ENCODE measurements at regions not wholly inside any gene's neighbourhood (a gene's known extent, or its start where the extent isn't known, plus 50 kb on each side); places are given as distances from the start of the nearest gene placed in this dataset.

DNA sequence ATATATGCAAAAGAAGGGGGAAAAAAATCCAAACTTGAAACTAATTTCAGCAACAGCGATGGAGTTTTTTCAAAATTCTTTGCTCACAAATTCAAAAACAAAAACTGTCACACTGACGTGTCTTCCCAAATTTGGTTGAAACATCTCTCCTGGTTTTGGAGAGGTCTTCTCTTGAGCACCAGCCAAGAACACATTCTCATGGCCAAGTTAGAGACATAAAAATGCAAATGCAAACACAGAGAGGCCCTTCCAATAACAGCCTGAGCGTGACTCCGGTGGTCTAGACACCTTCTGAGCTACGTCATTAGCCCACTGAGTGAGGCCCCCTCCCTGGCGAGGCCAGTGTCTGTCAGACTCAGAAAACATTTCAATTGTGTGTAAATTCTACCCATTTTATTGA, 436.0 kb upstream of the PROK2 start:
- H3K56ac ChIP-seq (ENCODE audit: insufficient read length, low read depth, low read length) = no peak overlapping the region
- Mint-ChIP-seq H3K27me3 (ENCODE audit: low read depth) (peaks cover 2% of the 10 kb centered on the region), H3K27ac (peak overlapping the region in 1 of 3 experiments; percentile 50; a peak in 1 of 7 replicates), H3K36me3 (ENCODE audit: insufficient read depth in 1 of 3, low read depth in 3 of 3) (peaks cover 5 to 25% (median 15%) of the 10 kb centered on the region in 3 experiments; a peak in 6 of 7 replicates), H3K4me1 (no peaks in the 10 kb centered on the region), H3K4me3 (no peak overlapping the region), H3K9me3 (peaks cover 25 to 26% of the 10 kb centered on the region in 2 experiments)
- no peaks in the 10 kb centered on the region for H4K20me1 ChIP-seq (ENCODE audit: control insufficient read depth, insufficient read depth, insufficient read length)
- no peak overlapping the region for H2AK5ac ChIP-seq (ENCODE audit: insufficient read length, low read length)
- no peak overlapping the region for H4K91ac ChIP-seq (ENCODE audit: insufficient read length, low read depth, low read length)
- H3K14ac ChIP-seq (ENCODE audit: insufficient read depth, low read length) = no peak overlapping the region
- no peak overlapping the region for H2BK5ac ChIP-seq (ENCODE audit: insufficient read length, low read length)
- H3K27ac ChIP-seq (ENCODE audit: insufficient read length, low read depth, low read length) = no peak overlapping the region
- H3K4me2 ChIP-seq (ENCODE audit: insufficient read depth, insufficient read length, low read length) = no peak overlapping the region
- no peak overlapping the region for H3K23ac ChIP-seq (ENCODE audit: insufficient read length, low read depth, low read length)
- H3K79me2 ChIP-seq (ENCODE audit: insufficient read depth, low read length) = no peaks in the 10 kb centered on the region
- no peak for DNase-seq
- H2BK20ac ChIP-seq (ENCODE audit: low read depth, low read length, poor library complexity, severe bottlenecking) = no peak overlapping the region
- TF ChIP-seq, protein P1, sequence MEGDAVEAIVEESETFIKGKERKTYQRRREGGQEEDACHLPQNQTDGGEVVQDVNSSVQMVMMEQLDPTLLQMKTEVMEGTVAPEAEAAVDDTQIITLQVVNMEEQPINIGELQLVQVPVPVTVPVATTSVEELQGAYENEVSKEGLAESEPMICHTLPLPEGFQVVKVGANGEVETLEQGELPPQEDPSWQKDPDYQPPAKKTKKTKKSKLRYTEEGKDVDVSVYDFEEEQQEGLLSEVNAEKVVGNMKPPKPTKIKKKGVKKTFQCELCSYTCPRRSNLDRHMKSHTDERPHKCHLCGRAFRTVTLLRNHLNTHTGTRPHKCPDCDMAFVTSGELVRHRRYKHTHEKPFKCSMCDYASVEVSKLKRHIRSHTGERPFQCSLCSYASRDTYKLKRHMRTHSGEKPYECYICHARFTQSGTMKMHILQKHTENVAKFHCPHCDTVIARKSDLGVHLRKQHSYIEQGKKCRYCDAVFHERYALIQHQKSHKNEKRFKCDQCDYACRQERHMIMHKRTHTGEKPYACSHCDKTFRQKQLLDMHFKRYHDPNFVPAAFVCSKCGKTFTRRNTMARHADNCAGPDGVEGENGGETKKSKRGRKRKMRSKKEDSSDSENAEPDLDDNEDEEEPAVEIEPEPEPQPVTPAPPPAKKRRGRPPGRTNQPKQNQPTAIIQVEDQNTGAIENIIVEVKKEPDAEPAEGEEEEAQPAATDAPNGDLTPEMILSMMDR (conservative IDR thresholded peaks at IDR 0.05) = no peak
- H3K9ac ChIP-seq (ENCODE audit: extremely low read depth, insufficient read length, low read length) = no peak overlapping the region
- no peaks in the 10 kb centered on the region for H3K4me1 ChIP-seq (ENCODE audit: insufficient read depth, low read length)
- no peak overlapping the region for H4K5ac ChIP-seq (ENCODE audit: insufficient read length, low read depth, low read length)
- H3K4ac ChIP-seq (ENCODE audit: low read depth, low read length) = no peak overlapping the region
- H3T11ph ChIP-seq (ENCODE audit: low read length) = no peak overlapping the region
- H2BK15ac ChIP-seq (ENCODE audit: low read depth, low read length) = no peak overlapping the region
- H3K27me3 ChIP-seq (ENCODE audit: insufficient read depth, low read length) = no peaks in the 10 kb centered on the region
- no peak overlapping the region for H4K8ac ChIP-seq (replicated peaks; ENCODE audit: insufficient read length, low read depth, low read length)
- H3K79me1 ChIP-seq (ENCODE audit: insufficient read depth, low read depth, low read length, poor library complexity, severe bottlenecking) = no peaks in the 10 kb centered on the region
- no peak overlapping the region for H2BK120ac ChIP-seq (ENCODE audit: low read depth, low read length, poor library complexity, severe bottlenecking)
- H2AFZ ChIP-seq (ENCODE audit: low read length) = no peak overlapping the region
- WGBS (ENCODE audit: extremely low coverage, insufficient read length, low lambda C conversion rate) = no CpG with 5 or more reads among the region's 6 CpGs
- H3K23me2 ChIP-seq (ENCODE audit: insufficient read length, low read depth, low read length, poor library complexity, severe bottlenecking) = no peaks in the 10 kb centered on the region
- H2BK12ac ChIP-seq (ENCODE audit: insufficient read length, low read depth, low read length) = no peak overlapping the region
- H3K9me3 ChIP-seq (ENCODE audit: control insufficient read depth, low read depth, low read length) = peaks cover 12% of the 10 kb centered on the region
- no peak overlapping the region for H3K18ac ChIP-seq (ENCODE audit: insufficient read length, low read depth, low read length)

Measured in H9 (cell line).